ENCODE measurements at regions not wholly inside any gene's neighbourhood (a gene's known extent, or its start where the extent isn't known, plus 50 kb on each side); places are given as distances from the start of the nearest gene placed in this dataset.

GRCh38 chr2:37833423-37833822 is 91.7 kb upstream of the RMDN2 start:
- DNase-seq (ENCODE audit: extremely low spot score, unreplicated experiment) = no peak
- Mint-ChIP-seq H3K27ac (ENCODE audit: unreplicated experiment) (no peak overlapping the region), H3K36me3 (ENCODE audit: unreplicated experiment) (no peaks in the 10 kb centered on the region), H3K27me3 (ENCODE audit: unreplicated experiment) (no peaks in the 10 kb centered on the region), H3K4me3 (ENCODE audit: unreplicated experiment) (no peak overlapping the region), H3K4me1 (ENCODE audit: unreplicated experiment) (peaks cover 33% of the 10 kb centered on the region), H3K9me3 (ENCODE audit: unreplicated experiment) (no peaks in the 10 kb centered on the region)
- TF ChIP-seq CTCF (IDR thresholded peaks at IDR 0.05) = no peak

DNA sequence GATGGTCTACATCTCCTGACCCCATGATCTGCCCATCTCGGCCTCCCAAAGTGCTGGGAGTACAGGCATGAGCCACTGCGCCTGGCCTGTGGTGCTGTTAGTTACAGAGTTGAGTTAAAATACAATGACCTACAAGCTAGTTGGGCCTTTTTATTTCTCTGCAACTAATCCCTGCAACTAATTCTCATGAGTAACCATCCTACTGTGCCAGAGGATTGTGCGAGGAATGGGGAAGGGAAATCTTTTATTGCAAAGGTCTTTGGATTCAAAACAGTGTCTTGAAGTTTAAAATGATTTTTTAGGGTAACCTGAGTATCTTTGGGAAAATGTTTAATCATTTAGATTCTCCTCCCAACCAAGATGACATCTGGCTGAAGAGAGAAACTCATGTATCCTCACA is 88.8 kb upstream of the RMDN2 start:
- H3K4me3 Mint-ChIP-seq (ENCODE audit: unreplicated experiment) = no peak overlapping the region
- H3K27ac Mint-ChIP-seq (ENCODE audit: unreplicated experiment) = no peak overlapping the region
- TF ChIP-seq CTCF (IDR thresholded peaks at IDR 0.05) = no peak
- H3K4me1 Mint-ChIP-seq (ENCODE audit: unreplicated experiment) = peaks cover 8% of the 10 kb centered on the region
- no peaks in the 10 kb centered on the region for H3K36me3 Mint-ChIP-seq (ENCODE audit: unreplicated experiment)
- H3K9me3 Mint-ChIP-seq (ENCODE audit: unreplicated experiment) = no peaks in the 10 kb centered on the region
- no peaks in the 10 kb centered on the region for H3K27me3 Mint-ChIP-seq (ENCODE audit: unreplicated experiment)
- no peak for DNase-seq (ENCODE audit: extremely low spot score, unreplicated experiment)

DNA sequence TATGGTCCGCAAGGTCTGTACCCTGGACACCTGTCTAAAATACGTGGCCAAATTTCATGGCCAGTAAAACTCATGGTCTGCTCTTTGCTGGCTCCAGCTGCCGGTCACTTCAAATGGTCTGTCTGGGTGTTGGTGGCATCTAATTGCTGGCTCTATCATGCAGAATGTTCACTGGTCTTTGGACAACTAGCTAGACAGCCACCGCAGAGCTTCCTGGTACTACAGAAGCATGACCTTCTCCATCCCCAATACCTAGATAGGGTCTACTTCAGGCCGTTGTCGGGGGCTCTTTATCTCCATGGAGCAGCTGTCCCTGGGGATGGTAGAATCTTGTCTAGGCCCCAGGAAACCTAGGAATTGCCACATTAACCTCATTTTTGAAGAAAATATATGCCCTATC is 88.4 kb upstream of the RMDN2 start:
- H3K27ac Mint-ChIP-seq (ENCODE audit: unreplicated experiment) = no peak overlapping the region
- H3K4me3 Mint-ChIP-seq (ENCODE audit: unreplicated experiment) = no peak overlapping the region
- H3K9me3 Mint-ChIP-seq (ENCODE audit: unreplicated experiment) = no peaks in the 10 kb centered on the region
- no peak for TF ChIP-seq CTCF (IDR thresholded peaks at IDR 0.05)
- H3K27me3 Mint-ChIP-seq (ENCODE audit: unreplicated experiment) = no peaks in the 10 kb centered on the region
- H3K36me3 Mint-ChIP-seq (ENCODE audit: unreplicated experiment) = no peaks in the 10 kb centered on the region
- peak; percentile 19 for DNase-seq (ENCODE audit: extremely low spot score, unreplicated experiment)
- peaks cover 8% of the 10 kb centered on the region for H3K4me1 Mint-ChIP-seq (ENCODE audit: unreplicated experiment)

DNA sequence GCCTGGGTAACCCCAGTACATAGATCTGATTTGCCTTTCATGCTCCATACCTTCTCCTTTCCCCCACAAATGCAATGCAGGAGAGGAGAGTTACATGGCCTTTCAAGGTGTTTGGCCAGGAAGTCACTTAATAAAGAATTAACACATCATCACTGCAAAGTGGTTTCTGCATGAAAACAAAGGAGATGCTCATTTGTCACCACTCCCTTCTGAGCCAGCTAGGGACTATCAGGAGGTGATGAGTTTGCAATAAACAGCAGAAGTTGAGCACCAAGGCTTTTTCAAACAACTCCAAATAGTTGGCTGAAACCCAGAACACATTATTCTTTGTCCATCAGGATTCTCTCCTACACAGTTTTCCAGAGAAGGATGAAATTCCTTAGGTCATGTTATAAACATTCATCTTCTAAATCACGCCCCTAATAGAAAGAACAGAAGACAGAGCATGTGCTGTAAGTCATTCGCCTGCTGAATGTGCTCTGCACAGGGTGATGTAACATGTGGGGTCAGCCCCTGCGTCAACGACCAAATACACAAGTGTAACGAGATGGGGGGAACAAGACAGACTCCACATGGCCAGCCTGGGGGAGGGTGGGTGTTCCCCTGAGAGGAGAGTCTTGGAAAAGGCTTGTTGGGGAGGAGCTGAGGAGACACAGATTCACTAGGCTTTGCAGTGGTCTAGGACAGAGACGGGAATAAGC is 87.3 kb upstream of the RMDN2 start:
- Mint-ChIP-seq H3K36me3 (ENCODE audit: unreplicated experiment) (no peaks in the 10 kb centered on the region), H3K4me1 (ENCODE audit: unreplicated experiment) (peaks cover 4% of the 10 kb centered on the region), H3K27me3 (ENCODE audit: unreplicated experiment) (no peaks in the 10 kb centered on the region), H3K9me3 (ENCODE audit: unreplicated experiment) (no peaks in the 10 kb centered on the region), H3K27ac (ENCODE audit: unreplicated experiment) (no peak overlapping the region), H3K4me3 (ENCODE audit: unreplicated experiment) (no peak overlapping the region)
- no peak for TF ChIP-seq CTCF (IDR thresholded peaks at IDR 0.05)
- peak; percentile 51 for DNase-seq (ENCODE audit: extremely low spot score, unreplicated experiment)

GRCh38 chr2:37838541-37839167 is 86.4 kb upstream of the RMDN2 start:
- Mint-ChIP-seq H3K27me3 (ENCODE audit: unreplicated experiment) (no peaks in the 10 kb centered on the region), H3K4me3 (ENCODE audit: unreplicated experiment) (no peak overlapping the region), H3K9me3 (ENCODE audit: unreplicated experiment) (no peaks in the 10 kb centered on the region), H3K27ac (ENCODE audit: unreplicated experiment) (no peak overlapping the region), H3K4me1 (ENCODE audit: unreplicated experiment) (peaks cover 8% of the 10 kb centered on the region), H3K36me3 (ENCODE audit: unreplicated experiment) (no peaks in the 10 kb centered on the region)
- TF ChIP-seq CTCF (IDR thresholded peaks at IDR 0.05) = no peak
- DNase-seq (ENCODE audit: extremely low spot score, unreplicated experiment) = peak; percentile 10
